OCI-LY1 (cell line): ENCODE measurements at regions not wholly inside any gene's neighbourhood (a gene's known extent, or its start where the extent isn't known, plus 50 kb on each side); places are given as distances from the start of the nearest gene placed in this dataset.
A peak's percentile ranks its signal among the peaks of the same experiment; 100 is the strongest.

ENCODE experiments used
- H2AFZ ChIP-seq: fragments of 200-600 bp; sonication (generic), shearing (Covaris generic); 2 replicates; pipeline ENCODE4 v1.6.0; 2014; ENCODE audit warnings: antibody characterized with exemption, mild to moderate bottlenecking, low read length
- H3F3A ChIP-seq: fragments of 200-600 bp; sonication (generic), shearing (Covaris generic); 2 replicates; pipeline ENCODE4 v1.6.0; 2014; ENCODE audit warnings: mild to moderate bottlenecking, antibody characterized with exemption, low read length, moderate library complexity; ENCODE audit not compliant: insufficient read depth
- H3K27ac ChIP-seq: fragments of 200-600 bp; sonication (generic); 2 replicates; pipeline ENCODE4 v1.5.1; 2014; ENCODE audit warnings: low read length, mixed run types, mild to moderate bottlenecking, low read depth; ENCODE audit not compliant: poor library complexity, severe bottlenecking
- H3K27me3 ChIP-seq: fragments of 200-600 bp; sonication (generic); 2 replicates; pipeline ENCODE4 v1.6.0; 2014; ENCODE audit warnings: antibody characterized with exemption, mild to moderate bottlenecking, low read length, moderate library complexity; ENCODE audit not compliant: insufficient read depth
- H3K36me3 ChIP-seq: fragments of 200-600 bp; sonication (generic); 2 replicates; pipeline ENCODE4 v1.6.1; 2014; ENCODE audit warnings: mild to moderate bottlenecking, antibody characterized with exemption, low read length, moderate library complexity, mixed read lengths; ENCODE audit not compliant: insufficient read depth
- H3K4me1 ChIP-seq: fragments of 200-600 bp; sonication (generic); 2 replicates; pipeline ENCODE4 v1.5.1; 2014; ENCODE audit warnings: mild to moderate bottlenecking, low read length, moderate library complexity; ENCODE audit not compliant: insufficient read depth, severe bottlenecking
- H3K4me2 ChIP-seq: fragments of 200-600 bp; sonication (generic), shearing (Covaris generic); 2 replicates; pipeline ENCODE4 v1.6.1; 2014; ENCODE audit warnings: low read length
- H3K4me3 ChIP-seq: fragments of 200-600 bp; sonication (generic); 2 replicates; pipeline ENCODE4 v1.5.1; 2014; ENCODE audit warnings: low read length, low read depth, mild to moderate bottlenecking, mixed read lengths; ENCODE audit not compliant: poor library complexity, severe bottlenecking
- H3K79me2 ChIP-seq: fragments of 200-600 bp; shearing (Covaris generic); 2 replicates; pipeline ENCODE4 v1.6.1; 2016; ENCODE audit warnings: mixed run types, low read length, mixed read lengths; ENCODE audit not compliant: insufficient read depth
- H3K9ac ChIP-seq: fragments of 200-600 bp; sonication (generic), shearing (Covaris generic); 2 replicates; pipeline ENCODE4 v1.6.1; 2014; ENCODE audit warnings: mild to moderate bottlenecking, low read length, mixed read lengths
- H3K9me2 ChIP-seq: fragments of 200-600 bp; sonication (generic), shearing (Covaris generic); 2 replicates; pipeline ENCODE4 v1.6.1; 2014; ENCODE audit warnings: low read depth, mild to moderate bottlenecking, low read length, mixed read lengths
- H3K9me3 ChIP-seq: fragments of 200-600 bp; shearing (Covaris generic); 2 replicates; pipeline ENCODE4 v1.6.1; 2014; ENCODE audit warnings: low read length, mixed read lengths
- H4K20me1 ChIP-seq: fragments of 200-600 bp; sonication (generic), shearing (Covaris generic); 2 replicates; pipeline ENCODE4 v1.6.0; 2016; ENCODE audit warnings: mild to moderate bottlenecking, low read length; ENCODE audit not compliant: insufficient read depth
- CTCF ChIP-seq: fragments of 200-600 bp; sonication (generic), shearing (Covaris generic); IDR thresholded peaks from 2 replicates; pipeline ENCODE4 v1.5.1; 2017; ENCODE audit warnings: mild to moderate bottlenecking, antibody characterized with exemption, low read length, moderate library complexity, mixed read lengths
- EZH2 ChIP-seq: fragments of 200-600 bp; sonication (generic), shearing (Covaris generic); IDR thresholded peaks from 2 replicates; pipeline ENCODE4 v1.8.0; 2017; ENCODE audit warnings: borderline replicate concordance, mixed run types, mild to moderate bottlenecking, antibody characterized with exemption, low read length, moderate library complexity, mixed read lengths

- Histone ChIP-seq H4K20me1 (no peaks in the 10 kb centered on the region), H3K36me3 (no peaks in the 10 kb centered on the region), H3K9ac (no peak overlapping the region), H3K9me3 (no peaks in the 10 kb centered on the region), H3K79me2 (no peaks in the 10 kb centered on the region), H2AFZ (peak overlapping the region; percentile 12; the same call in 1 of the 2 replicates), H3K27ac (no peak overlapping the region), H3K4me2 (no peak overlapping the region), H3K4me1 (no peaks in the 10 kb centered on the region), H3K4me3 (no peak overlapping the region), H3K27me3 (no peaks in the 10 kb centered on the region), H3K9me2 (no peaks in the 10 kb centered on the region), H3F3A (no peaks in the 10 kb centered on the region)
- TF ChIP-seq CTCF (no peak), EZH2 (no peak)
Observed at GRCh38 chr4:175514174-175514573, 297.9 kb downstream of the GPM6A start.

- no peak overlapping the region for H3K27ac ChIP-seq
- peaks cover 9% of the 10 kb centered on the region for H3K4me1 ChIP-seq
- H3F3A ChIP-seq = no peaks in the 10 kb centered on the region
- H3K4me2 ChIP-seq = no peak overlapping the region
- H3K36me3 ChIP-seq = no peaks in the 10 kb centered on the region
- H3K9me2 ChIP-seq = no peaks in the 10 kb centered on the region
- no peak overlapping the region for H3K9ac ChIP-seq
- H3K4me3 ChIP-seq = no peak overlapping the region
- no peaks in the 10 kb centered on the region for H3K9me3 ChIP-seq
- H4K20me1 ChIP-seq = no peaks in the 10 kb centered on the region
- H3K27me3 ChIP-seq = no peaks in the 10 kb centered on the region
- TF ChIP-seq EZH2 = no peak
- no peak for TF ChIP-seq CTCF
- peak overlapping the region; percentile 34; the same call in 1 of the 2 replicates for H2AFZ ChIP-seq
- no peaks in the 10 kb centered on the region for H3K79me2 ChIP-seq
Observed at GRCh38 chr4:175530655-175531054, 281.4 kb downstream of the GPM6A start.

- Histone ChIP-seq H3K9ac (no peak overlapping the region), H2AFZ (no peak overlapping the region), H3K4me3 (no peak overlapping the region), H4K20me1 (no peaks in the 10 kb centered on the region), H3K4me1 (peaks cover 10% of the 10 kb centered on the region), H3K9me3 (no peaks in the 10 kb centered on the region), H3K79me2 (no peaks in the 10 kb centered on the region), H3F3A (no peaks in the 10 kb centered on the region), H3K9me2 (no peaks in the 10 kb centered on the region), H3K36me3 (no peaks in the 10 kb centered on the region), H3K4me2 (no peak overlapping the region), H3K27ac (no peak overlapping the region), H3K27me3 (no peaks in the 10 kb centered on the region)
- TF ChIP-seq CTCF (no peak), EZH2 (no peak)
Observed at GRCh38 chr4:175531405-175532091, 280.5 kb downstream of the GPM6A start.
